GM23248 (cell line): ENCODE measurements at regions not wholly inside any gene's neighbourhood (a gene's known extent, or its start where the extent isn't known, plus 50 kb on each side); places are given as distances from the start of the nearest gene placed in this dataset.

Experiments used
- EZH2 ChIP-seq: fragments of 200-600 bp; sonication (generic); IDR thresholded peaks from 2 replicates; pipeline ENCODE4 v1.6.1; 2018; ENCODE audit warnings: antibody characterized with exemption, mild to moderate bottlenecking; ENCODE audit not compliant: insufficient read depth, poor library complexity, severe bottlenecking
- EZH2phosphoT487 ChIP-seq: fragments of 200-600 bp; sonication (generic); IDR thresholded peaks from 2 replicates; pipeline ENCODE4 v1.6.1; 2018; ENCODE audit warnings: antibody characterized with exemption, moderate library complexity, mild to moderate bottlenecking, low read depth; ENCODE audit not compliant: insufficient read depth

GRCh38 chr10:85379338-85379737 is 987.3 kb downstream of the GRID1 start:
- TF ChIP-seq EZH2: no peak
- TF ChIP-seq EZH2phosphoT487: no peak
